WI38 (cell line): ENCODE measurements at regions not wholly inside any gene's neighbourhood (a gene's known extent, or its start where the extent isn't known, plus 50 kb on each side); places are given as distances from the start of the nearest gene placed in this dataset.

Source experiments
- H3K4me3 ChIP-seq: 2 replicates; pipeline ENCODE4 v1.5.1; 2011; ENCODE audit warnings: low read depth, mild to moderate bottlenecking, control low read depth, low read length
- TF ChIP-seq, protein P1 (sequence below): IDR thresholded peaks from 2 replicates; pipeline ENCODE4 v1.5.1; 2012; ENCODE audit warnings: low read depth, mild to moderate bottlenecking, control low read depth, low read length

DNA sequence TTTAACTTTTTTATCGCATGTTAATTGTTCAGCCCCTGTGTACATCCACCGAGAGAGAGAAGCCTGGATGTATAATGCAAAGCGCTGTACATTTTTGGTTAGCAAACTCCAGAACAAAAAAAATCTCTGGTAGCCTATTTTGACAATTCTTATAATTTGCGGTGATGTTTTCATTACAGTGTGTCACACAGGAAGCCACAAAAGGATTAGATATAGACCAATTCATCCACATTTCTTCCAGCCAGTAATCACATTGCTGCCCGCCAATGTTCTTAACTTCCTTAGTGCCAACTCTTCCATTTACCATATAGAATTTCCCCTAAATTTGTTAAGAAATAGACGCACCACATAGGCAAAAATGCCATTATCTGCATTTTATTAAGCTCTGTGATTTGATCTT is 435.6 kb downstream of the EFNA5 start:
- H3K4me3 ChIP-seq = no peak overlapping the region
- TF ChIP-seq, protein P1, sequence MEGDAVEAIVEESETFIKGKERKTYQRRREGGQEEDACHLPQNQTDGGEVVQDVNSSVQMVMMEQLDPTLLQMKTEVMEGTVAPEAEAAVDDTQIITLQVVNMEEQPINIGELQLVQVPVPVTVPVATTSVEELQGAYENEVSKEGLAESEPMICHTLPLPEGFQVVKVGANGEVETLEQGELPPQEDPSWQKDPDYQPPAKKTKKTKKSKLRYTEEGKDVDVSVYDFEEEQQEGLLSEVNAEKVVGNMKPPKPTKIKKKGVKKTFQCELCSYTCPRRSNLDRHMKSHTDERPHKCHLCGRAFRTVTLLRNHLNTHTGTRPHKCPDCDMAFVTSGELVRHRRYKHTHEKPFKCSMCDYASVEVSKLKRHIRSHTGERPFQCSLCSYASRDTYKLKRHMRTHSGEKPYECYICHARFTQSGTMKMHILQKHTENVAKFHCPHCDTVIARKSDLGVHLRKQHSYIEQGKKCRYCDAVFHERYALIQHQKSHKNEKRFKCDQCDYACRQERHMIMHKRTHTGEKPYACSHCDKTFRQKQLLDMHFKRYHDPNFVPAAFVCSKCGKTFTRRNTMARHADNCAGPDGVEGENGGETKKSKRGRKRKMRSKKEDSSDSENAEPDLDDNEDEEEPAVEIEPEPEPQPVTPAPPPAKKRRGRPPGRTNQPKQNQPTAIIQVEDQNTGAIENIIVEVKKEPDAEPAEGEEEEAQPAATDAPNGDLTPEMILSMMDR = no peak

DNA sequence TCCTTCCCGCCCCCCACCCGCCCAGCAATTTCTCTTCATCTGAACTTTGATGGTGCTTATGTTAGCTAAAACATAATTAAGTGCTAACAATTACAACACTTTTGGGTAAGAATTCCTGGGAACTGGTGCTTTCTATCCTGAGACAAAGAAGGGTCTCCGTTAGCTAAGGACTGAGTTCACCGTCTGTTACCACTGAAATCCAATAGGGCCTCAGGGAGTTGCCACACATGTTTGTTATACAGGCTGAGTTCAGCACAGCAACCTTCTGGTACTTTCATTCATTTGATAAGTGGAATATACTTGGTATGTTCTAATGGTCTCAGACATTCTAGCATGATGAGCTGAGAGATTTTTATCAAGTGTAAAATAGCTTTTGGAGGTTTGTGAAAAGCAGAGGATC is 437.9 kb downstream of the EFNA5 start:
- TF ChIP-seq, protein P1 = no peak
- no peak overlapping the region for H3K4me3 ChIP-seq

DNA sequence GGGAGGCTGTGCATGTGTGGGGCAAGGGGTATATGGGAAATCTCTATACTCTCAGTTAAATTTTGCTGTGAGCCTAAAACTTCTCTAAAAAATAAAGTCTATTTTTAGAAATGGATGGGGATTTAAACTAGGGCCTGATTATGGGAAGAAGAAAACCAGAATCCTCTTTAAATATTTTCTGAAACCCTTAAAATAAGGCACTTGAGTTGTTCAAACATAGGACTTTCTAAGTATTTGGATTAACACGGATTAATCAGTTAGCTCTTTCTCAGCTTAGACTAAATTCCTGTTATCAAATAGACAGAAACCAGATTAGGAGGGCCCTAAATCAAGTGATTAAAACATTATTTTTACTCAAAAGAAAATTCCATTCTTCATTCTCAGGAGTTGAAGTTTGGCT is 438.4 kb downstream of the EFNA5 start:
- TF ChIP-seq, protein P1 = no peak
- no peak overlapping the region for H3K4me3 ChIP-seq

DNA sequence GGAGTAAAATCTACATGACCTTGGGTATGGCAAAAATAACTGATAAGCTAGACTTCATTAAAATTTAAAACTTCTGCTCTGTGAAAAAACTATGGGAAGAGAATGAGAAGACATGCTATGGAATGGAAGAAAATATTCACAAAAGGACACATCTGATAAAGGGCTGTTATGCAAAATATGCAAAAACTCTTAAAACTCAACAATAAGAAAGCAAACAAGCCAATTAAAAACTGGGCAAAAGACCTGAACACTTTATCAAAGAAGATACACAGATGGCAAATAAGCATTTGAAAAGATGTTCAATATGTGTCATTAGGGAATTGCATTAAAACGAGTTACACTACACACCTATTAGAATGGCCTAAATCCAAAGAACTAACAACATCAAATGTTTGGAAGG is 439.5 kb downstream of the EFNA5 start:
- no peak overlapping the region for H3K4me3 ChIP-seq
- TF ChIP-seq, protein P1 = no peak

DNA sequence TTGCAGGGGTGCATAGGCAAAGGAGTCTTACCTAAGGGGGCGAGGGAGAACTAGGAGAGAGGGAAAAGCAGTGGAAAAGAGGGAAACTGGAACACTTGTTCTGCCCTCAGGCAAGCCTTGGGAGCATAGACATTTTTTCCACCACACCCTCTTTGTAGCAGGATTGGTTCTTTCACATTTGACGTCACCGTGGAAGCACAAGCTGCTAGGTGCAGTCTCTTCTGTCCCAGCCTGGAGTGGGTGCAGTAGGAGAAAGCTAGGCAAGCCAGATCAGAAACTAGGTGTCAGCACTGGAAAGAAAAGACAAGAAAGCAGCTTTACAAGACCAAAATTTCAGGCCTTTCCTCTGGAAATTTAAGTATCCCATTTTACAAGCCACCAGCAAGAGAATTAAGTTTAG is 440.4 kb downstream of the EFNA5 start:
- H3K4me3 ChIP-seq = no peak overlapping the region
- TF ChIP-seq, protein P1 = no peak

DNA sequence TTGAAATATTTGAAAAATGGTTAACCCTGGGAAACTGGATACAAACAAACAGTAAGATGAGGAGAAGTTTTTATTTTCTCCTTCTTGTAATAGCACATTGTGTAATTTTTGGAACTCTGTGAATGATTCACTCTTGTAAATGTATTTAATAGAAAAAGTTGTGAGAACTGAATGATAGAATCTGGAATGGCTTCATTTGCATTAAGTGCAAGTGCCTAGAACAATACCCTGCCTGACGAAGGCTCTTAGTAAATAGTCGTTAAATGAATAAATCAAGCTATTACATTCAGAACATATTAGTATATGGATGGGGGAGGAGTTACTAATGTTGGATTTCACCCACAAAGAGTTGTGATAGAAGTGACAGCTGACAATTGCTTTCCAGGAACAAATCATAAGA is 442.5 kb downstream of the EFNA5 start:
- TF ChIP-seq, protein P1 = no peak
- H3K4me3 ChIP-seq = no peak overlapping the region

DNA sequence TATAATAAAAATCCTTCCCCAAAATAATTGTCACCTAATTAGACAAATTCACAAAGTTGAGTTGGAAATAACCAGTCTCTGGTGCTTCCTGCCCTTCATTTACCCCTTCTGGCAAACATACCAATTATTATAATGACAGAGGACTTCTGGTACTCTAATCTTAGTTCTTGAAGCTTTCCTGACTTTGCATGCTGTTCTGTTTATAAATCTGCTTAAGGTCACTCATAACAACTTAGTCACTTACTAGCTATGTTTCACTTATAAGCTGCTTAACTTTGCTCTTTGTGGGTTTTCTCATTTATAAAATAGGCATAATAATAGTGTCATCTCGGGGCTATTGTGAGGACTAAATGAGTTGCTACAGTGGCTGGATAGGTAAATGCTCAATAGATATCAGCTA is 446.5 kb downstream of the EFNA5 start:
- TF ChIP-seq, protein P1 = no peak
- H3K4me3 ChIP-seq = no peak overlapping the region
